ENCODE measurements at regions not wholly inside any gene's neighbourhood (a gene's known extent, or its start where the extent isn't known, plus 50 kb on each side); places are given as distances from the start of the nearest gene placed in this dataset.

DNA sequence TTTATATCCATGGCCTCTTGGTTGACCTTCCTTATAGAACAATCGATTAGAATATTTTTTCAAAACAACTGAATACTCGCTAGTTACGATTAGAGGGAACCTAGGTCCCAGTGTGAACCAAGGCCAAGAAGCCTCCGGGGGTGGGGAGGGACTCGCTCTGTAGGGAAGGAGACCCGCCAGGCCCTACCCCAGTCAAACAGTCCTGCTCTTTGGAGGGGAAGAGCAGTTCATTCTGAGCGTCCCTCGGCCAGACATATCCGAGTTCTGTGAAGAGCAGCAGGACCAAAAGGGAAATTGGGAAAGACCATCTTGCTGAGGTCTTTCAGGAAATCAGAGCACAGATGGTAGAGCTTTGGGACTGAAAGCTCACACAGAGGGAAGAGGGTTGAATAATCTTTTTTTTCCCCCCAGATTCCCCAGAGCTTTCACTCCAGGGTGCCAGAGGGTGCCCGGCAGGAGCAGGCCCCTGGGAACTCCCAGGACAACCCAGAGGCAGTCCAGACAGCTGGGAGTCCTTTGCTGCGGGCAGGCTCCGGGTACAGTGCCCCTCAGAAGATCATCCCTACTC, 137.2 kb upstream of the HES1 start:
- DNase-seq (ENCODE audit: low spot score) = no peak
- Histone ChIP-seq H3K4me3 (ENCODE audit: severe bottlenecking) (no peak overlapping the region), H3K27me3 (ENCODE audit: insufficient read depth, poor library complexity, severe bottlenecking) (no peaks in the 10 kb centered on the region), H3K4me1 (ENCODE audit: insufficient read depth, poor library complexity, severe bottlenecking) (peaks cover 10% of the 10 kb centered on the region), H3K9me3 (ENCODE audit: severe bottlenecking) (no peaks in the 10 kb centered on the region), H3K36me3 (ENCODE audit: low read depth) (no peaks in the 10 kb centered on the region), H3K27ac (ENCODE audit: poor library complexity, severe bottlenecking) (no peak overlapping the region)
- TF ChIP-seq, protein P1, sequence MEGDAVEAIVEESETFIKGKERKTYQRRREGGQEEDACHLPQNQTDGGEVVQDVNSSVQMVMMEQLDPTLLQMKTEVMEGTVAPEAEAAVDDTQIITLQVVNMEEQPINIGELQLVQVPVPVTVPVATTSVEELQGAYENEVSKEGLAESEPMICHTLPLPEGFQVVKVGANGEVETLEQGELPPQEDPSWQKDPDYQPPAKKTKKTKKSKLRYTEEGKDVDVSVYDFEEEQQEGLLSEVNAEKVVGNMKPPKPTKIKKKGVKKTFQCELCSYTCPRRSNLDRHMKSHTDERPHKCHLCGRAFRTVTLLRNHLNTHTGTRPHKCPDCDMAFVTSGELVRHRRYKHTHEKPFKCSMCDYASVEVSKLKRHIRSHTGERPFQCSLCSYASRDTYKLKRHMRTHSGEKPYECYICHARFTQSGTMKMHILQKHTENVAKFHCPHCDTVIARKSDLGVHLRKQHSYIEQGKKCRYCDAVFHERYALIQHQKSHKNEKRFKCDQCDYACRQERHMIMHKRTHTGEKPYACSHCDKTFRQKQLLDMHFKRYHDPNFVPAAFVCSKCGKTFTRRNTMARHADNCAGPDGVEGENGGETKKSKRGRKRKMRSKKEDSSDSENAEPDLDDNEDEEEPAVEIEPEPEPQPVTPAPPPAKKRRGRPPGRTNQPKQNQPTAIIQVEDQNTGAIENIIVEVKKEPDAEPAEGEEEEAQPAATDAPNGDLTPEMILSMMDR (IDR thresholded peaks at IDR 0.05; ENCODE audit: poor library complexity, severe bottlenecking) = no peak
- ATAC-seq (ENCODE audit: low read depth) = no peak

DNA sequence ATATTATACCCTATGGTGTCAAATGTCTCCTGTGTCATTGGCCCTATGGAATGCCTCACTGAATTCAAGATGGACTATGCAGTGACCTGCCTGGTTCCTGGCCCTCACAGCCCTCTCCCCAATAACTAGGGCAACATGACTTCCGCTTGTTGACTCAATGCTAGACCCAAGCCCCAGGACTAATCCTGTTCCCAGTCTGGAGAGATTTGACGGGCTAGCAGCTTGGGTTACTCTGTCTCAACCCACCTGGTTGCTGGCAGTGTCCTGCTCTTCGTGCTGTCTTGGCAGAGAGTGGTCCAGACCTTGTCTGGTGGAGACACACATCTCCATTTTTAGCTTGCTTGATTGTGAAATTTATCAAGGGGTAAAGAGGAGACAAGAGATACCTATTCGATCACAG, 135.8 kb upstream of the HES1 start:
- no peaks in the 10 kb centered on the region for H3K9me3 ChIP-seq (ENCODE audit: severe bottlenecking)
- ATAC-seq (ENCODE audit: low read depth) (no peak), DNase-seq (ENCODE audit: low spot score) (no peak)
- no peaks in the 10 kb centered on the region for H3K27me3 ChIP-seq (ENCODE audit: insufficient read depth, poor library complexity, severe bottlenecking)
- no peak overlapping the region for H3K27ac ChIP-seq (ENCODE audit: poor library complexity, severe bottlenecking)
- TF ChIP-seq, protein P1 (IDR thresholded peaks at IDR 0.05; ENCODE audit: poor library complexity, severe bottlenecking) = no peak
- no peaks in the 10 kb centered on the region for H3K36me3 ChIP-seq (ENCODE audit: low read depth)
- H3K4me3 ChIP-seq (ENCODE audit: severe bottlenecking) = no peak overlapping the region
- H3K4me1 ChIP-seq (ENCODE audit: insufficient read depth, poor library complexity, severe bottlenecking) = peaks cover 24% of the 10 kb centered on the region

DNA sequence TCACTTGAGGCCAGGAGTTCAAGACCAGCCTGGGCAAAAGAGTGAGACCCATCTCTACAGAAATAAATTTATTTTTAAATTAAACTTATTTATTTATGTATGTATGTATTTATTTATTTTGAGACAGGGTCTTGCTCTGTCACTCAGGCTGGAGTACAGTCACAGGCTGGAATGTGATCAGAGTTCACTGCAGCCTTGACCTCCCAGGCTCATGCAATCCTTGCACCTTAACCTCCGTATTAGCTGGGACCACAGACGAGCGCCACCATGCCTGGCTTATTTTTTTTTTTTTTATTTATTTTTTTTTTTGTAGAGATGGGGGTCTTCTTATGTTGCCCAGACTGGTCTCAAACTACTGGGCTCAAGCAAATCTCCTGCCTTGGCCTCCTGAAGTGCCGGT, 135.2 kb upstream of the HES1 start:
- Histone ChIP-seq H3K4me1 (ENCODE audit: insufficient read depth, poor library complexity, severe bottlenecking) (peaks cover 30% of the 10 kb centered on the region), H3K27ac (ENCODE audit: poor library complexity, severe bottlenecking) (no peak overlapping the region), H3K4me3 (ENCODE audit: severe bottlenecking) (no peak overlapping the region), H3K36me3 (ENCODE audit: low read depth) (no peaks in the 10 kb centered on the region), H3K27me3 (ENCODE audit: insufficient read depth, poor library complexity, severe bottlenecking) (no peaks in the 10 kb centered on the region), H3K9me3 (ENCODE audit: severe bottlenecking) (no peaks in the 10 kb centered on the region)
- no peak for ATAC-seq (ENCODE audit: low read depth)
- DNase-seq (ENCODE audit: low spot score) = no peak
- TF ChIP-seq, protein P1 (IDR thresholded peaks at IDR 0.05; ENCODE audit: poor library complexity, severe bottlenecking) = no peak

DNA sequence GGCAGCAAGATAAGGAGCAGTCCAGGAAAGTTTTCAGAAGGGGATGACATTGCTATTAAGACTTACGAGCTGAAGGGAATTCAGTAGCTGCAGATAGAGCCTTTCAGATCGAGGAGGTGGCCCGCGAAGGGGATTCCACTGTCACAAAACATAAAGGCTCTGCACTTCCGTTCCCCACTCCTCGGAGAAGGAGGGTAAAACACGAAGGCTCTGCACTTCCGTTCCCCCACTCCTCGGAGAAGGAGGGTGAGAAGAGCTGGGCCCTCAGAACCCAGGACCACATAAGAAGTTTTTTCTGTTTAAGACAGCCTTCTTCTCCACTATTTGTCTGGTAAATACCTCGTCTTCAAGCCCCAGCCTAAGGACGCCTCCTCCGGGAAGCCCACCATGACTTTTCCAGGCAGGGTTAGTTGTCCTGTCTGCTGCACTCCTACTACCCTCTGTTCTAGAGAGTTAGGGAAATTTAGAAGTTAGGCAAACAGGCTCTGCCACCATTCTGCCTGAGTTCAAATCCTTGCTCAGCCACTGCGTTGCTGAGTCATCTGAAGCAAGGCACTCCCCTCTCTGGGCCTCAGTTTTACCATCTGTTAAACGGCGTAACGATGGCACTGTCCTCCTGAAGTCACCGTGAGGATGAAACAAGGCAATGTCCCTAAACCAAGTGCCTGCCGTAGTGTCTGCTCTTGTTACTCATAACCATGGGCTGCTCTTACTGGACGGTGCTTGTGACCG, 134.1 kb upstream of the HES1 start:
- Histone ChIP-seq H3K9me3 (ENCODE audit: severe bottlenecking) (no peaks in the 10 kb centered on the region), H3K4me1 (ENCODE audit: insufficient read depth, poor library complexity, severe bottlenecking) (peaks cover 34% of the 10 kb centered on the region), H3K27ac (ENCODE audit: poor library complexity, severe bottlenecking) (peak overlapping the region; percentile 94), H3K36me3 (ENCODE audit: low read depth) (no peaks in the 10 kb centered on the region), H3K4me3 (ENCODE audit: severe bottlenecking) (no peak overlapping the region), H3K27me3 (ENCODE audit: insufficient read depth, poor library complexity, severe bottlenecking) (no peaks in the 10 kb centered on the region)
- ATAC-seq (ENCODE audit: low read depth) (no peak), DNase-seq (ENCODE audit: low spot score) (no peak)
- TF ChIP-seq, protein P1 (IDR thresholded peaks at IDR 0.05; ENCODE audit: poor library complexity, severe bottlenecking) = no peak

Data from RWPE2 (cell line).